HG03457 (cell line): ENCODE measurements at regions not wholly inside any gene's neighbourhood (a gene's known extent, or its start where the extent isn't known, plus 50 kb on each side); places are given as distances from the start of the nearest gene placed in this dataset.

Experiments
- ATAC-seq: cut with Tn5 transposase; IDR thresholded peaks from one replicate; pipeline ENCODE4 v1.9.1; 2021; ENCODE audit warnings: moderate number of reproducible peaks; ENCODE audit not compliant: unreplicated experiment

DNA sequence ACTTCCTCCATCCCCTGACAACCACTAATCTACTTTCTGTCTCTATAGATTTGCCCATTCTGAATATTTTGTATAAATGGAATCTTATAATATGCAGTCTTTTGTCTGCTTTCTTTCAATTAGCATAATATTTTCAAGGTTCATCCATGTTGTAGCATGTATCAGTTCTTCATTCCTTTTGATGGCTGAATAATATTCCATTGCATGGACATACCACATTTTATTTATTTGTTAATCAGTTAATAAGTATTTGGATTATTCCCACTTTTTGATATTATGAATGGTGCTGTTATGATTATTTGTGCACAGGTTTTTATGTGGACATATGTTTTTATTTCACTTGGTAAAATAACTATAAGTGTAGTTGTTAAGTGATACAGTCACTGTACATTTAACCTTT lies 155.1 kb upstream of the WSCD2 start:
- ATAC-seq, result no peak

- no peak for ATAC-seq
Observed at GRCh38 chr12:107976331-107976730, 152.8 kb upstream of the WSCD2 start.

- ATAC-seq, result no peak
Observed at GRCh38 chr12:107978201-107978600, 150.9 kb upstream of the WSCD2 start.

- ATAC-seq, result no peak
Observed at GRCh38 chr12:107978641-107979040, 150.4 kb upstream of the WSCD2 start.

DNA sequence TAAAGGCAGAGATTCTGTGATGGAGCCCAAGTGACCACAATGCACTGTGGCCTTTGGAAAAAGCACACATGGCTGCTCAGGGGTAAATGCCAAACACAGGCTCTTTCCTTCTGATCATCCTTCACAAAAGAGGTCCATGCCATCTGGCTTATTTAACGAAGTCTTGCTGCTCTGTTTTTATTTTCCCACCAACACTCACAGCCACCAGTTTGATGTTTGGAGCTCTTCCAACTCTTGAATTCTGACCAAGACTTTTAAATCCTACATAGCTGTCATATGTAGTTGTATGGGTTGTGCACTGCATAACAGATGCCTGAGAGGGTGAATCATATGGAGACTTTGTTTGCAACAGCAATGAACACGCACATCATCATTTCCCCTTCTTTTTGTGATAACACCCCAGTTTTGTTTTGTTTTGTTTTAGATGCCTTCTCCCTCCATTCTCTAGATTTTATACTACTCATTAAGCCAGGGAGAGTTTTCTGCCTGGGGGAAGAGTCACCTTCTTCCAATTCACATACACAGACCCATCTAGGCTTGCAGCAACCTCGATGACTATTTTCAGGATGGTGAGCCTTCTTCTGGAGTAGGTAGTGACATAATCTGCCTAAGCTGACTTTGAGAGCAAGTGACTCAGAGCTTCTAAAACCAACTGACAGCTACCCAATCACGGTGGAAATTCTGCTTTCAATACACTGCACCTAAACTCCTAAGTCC lies 145.2 kb upstream of the WSCD2 start:
- no peak for ATAC-seq

DNA sequence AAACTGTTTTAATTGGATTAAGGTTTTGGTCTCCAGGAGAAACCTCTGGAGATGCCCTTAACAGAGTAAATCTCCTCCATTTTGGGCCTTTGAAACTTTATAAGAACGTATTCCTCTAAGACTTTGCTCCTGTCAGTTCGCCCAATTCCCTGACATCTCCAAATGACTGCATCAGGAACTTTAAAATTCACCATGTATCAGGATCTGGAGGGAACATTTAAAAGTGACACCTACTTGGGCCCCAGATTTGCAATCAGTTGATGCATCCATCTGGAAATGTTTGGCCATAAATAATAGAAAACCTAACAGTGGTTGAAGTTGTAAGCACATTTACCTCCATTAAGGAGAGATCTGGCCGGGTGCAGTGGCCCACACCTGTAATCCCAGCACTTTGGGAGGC lies 144.1 kb upstream of the WSCD2 start:
- ATAC-seq, result no peak

DNA sequence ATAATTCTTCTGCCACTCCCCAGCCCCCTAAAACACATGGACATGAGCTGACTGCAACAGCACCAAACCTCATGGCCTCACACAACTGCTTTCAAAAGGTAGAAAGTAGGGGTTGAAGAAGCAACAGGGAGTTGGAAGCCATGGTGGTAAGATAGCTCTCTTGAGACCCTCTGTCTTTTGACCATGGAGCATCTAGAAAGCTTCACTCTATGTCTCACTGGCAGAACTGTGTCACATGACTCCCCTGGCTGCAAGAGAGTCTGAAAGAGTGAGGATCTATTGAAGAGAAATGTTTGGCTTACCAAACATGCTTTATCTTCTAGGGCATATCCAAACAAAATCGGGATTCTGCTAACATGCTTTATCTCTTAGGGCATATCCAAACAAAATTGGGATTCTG lies 142.9 kb upstream of the WSCD2 start:
- no peak for ATAC-seq

- ATAC-seq, result no peak
Observed at GRCh38 chr12:107990325-107990724, 138.8 kb upstream of the WSCD2 start.

DNA sequence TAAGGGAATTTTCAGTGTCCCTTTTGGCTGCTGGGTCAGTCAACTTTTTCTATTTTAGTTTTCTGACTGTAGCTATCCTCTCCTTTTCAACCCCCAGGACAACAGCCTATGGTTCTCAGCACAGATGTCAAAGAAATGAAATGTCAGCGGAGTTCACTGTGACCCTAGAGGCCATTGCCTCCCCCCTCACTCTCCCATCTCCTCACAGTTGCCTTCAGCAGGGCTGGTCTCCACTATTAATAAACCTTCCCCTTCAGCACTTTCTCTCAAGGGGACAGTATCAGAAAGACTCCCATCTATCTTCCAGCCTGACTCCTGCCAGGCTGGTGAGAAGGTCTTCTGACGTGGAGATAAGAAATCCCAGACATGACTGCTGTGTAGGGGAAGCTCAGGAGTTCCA lies 137.1 kb upstream of the WSCD2 start:
- ATAC-seq, result no peak

DNA sequence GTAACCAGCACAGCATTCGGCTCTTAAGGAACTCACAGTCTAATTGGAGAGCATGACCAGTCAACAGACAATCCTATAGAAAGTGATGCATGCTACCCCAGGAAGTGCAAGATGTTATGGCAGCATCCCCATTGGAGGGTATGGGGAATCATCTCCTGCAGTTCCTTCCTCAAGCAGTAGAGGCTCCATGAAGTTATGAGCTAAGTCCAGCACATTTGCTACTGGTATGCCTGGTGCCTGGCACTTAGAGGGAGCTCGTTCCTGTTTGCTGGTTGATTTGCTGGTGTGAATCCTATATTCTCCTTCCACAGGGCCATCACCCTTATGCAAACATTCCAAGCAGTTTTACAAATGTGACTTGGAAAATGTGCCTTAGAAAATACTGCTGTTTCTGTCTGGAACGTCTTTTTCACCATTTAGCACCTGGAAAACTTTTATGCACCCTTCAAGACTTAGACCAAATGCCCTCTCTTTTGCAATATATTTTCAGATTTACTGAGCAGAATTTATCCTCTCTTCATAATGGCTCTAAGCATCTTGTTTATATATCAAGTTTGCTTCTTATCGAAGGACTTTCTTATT lies 136.1 kb upstream of the WSCD2 start:
- no peak for ATAC-seq

- no peak for ATAC-seq
Observed at GRCh38 chr12:107998863-107999262, 130.2 kb upstream of the WSCD2 start.

DNA sequence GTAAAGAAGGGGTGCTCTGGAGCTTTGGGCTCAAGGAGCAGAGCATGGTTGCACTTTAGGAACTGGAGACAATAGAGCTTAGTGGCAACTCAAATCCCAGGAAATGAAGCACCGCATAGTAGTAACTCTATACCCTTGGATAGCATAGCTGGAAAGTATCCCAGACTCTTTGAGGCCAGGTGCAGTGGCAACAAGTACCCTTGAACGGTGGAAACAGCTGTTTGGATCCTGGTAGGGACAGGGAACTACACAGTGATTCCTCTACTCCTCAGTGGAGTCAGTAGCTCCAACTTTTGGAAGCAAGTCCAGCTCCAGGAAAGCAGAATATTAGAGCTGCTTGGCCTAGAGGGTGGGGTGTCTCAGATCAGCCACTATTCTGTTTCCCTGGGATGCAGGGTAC lies 129.0 kb upstream of the WSCD2 start:
- ATAC-seq, result no peak

DNA sequence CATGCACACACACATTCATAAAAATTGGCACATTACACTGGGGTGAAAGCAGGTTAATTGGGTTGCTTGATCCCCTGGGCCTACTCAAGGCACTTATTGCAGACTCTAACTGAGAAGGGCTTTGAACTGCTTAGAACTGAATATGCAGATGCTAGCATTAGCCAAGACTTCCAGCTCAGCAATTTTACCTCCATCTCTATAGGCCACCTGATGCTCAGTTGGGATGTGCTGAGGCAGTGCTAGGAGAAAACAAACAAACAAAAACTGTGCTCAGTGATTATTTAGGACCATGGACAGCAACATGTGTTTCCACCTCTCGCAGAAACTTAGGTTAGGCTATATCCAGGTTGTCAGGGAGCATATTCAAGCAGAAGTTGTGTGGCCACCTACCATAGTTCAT lies 124.8 kb upstream of the WSCD2 start:
- ATAC-seq, result no peak

DNA sequence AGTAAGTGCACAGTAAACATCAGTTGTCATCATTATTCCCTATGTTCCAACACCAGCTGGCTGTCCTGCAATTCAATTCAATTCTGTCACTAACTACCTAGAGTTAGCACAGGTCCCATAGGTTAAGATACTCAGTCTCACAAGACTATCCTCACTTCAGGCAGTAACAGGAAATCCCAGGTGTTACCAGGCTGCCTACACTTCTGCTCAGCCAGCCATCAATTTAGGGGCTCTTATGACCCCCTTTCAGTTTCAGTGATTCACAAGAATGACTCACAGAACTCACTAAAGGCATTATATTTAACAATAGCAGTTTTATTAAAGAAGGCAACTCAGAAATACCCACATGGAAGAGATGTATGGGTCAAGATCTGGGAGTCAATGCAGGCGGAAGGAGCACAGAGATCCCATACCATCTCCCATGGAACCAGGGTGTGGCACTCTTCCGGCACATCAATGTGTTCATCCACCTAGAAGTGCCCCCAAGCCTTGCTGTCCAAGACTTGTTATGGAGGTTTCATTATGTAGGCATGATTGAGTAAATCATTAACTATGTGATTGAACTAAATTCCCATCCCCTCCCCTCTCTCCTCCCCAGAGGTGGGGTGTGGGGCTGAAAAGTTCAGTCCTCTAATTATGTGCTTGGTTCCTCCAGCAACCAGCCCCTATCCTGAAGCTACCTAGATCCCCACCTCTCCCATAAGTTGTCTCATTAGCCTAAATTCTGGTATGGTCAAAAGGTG lies 120.8 kb upstream of the WSCD2 start:
- no peak for ATAC-seq

GRCh38 chr12:108009442-108010070 lies 119.5 kb upstream of the WSCD2 start:
- ATAC-seq, result no peak

GRCh38 chr12:108016022-108016564 lies 113.0 kb upstream of the WSCD2 start:
- no peak for ATAC-seq

DNA sequence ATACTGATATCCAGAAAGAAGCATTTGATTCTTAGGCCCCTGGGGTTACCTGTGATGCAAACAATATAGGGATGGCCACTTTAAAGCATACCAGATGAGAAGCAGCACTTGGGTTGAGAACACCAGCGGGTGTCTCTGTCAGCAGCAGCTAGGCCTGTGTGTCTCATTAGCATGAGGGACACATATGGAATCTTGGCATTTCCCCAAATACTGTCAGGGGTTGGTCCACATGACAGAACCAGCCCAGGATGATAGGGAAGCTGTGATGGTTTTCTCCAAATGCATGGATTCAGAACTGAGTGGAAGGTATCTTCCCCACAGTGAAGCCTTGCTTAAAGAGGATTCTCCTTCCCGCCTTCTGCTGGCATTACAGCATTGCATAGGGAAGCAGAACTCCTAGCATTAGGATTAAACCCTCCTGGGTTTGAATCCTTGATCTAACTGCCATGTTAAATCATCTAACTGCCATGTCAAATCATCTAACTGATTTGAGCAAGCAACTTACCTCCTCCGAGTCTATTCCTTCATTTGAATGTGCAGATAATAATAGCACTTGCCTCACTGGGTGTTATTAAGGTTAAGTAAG lies 111.5 kb upstream of the WSCD2 start:
- no peak for ATAC-seq

DNA sequence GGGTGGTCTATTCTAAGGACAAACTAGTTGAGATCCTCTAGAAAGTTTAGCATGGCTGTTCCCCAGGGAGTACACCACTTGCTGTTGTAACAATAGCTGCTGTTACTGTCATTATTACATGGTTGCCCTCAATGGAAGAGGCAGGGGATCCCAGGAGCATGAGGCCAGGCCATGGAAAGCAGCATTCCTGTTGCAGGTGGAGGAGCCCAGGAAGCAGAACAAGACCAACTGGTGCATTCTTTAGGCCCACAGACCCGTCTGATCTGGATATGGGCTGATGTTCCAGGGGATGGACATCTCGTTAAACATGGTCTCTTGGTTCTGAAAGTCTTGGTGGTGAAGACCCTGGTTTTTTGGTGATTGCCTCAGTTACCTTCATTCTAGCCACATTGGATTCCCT lies 109.2 kb upstream of the WSCD2 start:
- ATAC-seq, result no peak

DNA sequence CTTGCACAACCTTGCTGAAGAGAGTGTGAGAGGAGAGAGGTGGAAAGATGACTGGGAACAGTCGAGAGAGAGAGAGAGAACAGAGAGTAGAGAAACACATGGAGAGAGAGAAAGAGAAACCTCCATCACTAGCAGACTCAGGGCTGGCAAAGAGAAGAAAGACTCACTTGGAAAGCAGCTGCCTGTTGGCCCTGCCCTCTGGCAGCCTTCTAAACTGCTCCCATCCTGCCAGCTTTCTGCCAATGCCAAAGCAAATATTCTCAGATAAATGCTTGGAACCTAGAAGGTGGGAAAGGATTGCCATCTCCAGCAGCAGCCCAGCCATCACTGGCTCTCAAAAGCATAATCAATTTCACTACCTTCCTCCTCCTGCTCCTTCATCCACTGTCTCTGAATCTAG lies 107.9 kb upstream of the WSCD2 start:
- no peak for ATAC-seq

DNA sequence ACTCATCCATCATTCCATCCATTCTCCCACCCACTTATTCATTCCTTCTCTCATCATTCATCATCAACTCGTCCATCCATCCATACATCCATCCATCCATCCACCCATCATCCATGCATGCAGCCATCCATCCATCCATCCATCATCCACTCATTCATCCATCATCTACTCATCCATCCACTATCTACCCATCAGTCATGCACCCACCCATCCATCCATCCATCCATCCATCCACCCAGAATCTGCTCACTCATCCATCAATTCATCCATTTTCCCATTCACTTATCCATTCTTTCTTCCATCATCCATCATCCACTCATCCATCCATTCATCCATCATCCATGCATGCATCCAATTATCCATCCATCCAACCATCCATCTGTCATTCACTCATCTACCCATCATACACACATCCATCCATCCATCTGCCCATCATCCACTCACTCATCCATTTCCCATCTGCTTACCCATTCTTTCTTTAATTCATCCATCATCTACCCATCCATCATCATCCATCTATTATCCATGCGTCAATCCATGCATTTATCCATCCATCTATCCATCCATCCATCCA lies 107.1 kb upstream of the WSCD2 start:
- no peak for ATAC-seq
